GM21786 (cell line): ENCODE measurements at regions not wholly inside any gene's neighbourhood (a gene's known extent, or its start where the extent isn't known, plus 50 kb on each side); places are given as distances from the start of the nearest gene placed in this dataset.

Experiments used
- ATAC-seq: cut with Tn5 transposase; IDR thresholded peaks from one replicate; pipeline ENCODE4 v1.9.1; 2021; ENCODE audit not compliant: unreplicated experiment

GRCh38 chr11:119909077-119909476, 180.1 kb upstream of the NECTIN1 start:
- ATAC-seq: no peak

GRCh38 chr11:119908573-119908904, 179.5 kb upstream of the NECTIN1 start:
- ATAC-seq: no peak

- no peak for ATAC-seq
Measured at GRCh38 chr11:119907878-119908572, 179.0 kb upstream of the NECTIN1 start.

GRCh38 chr11:119907122-119907851, 178.3 kb upstream of the NECTIN1 start:
- ATAC-seq: no peak

GRCh38 chr11:119906376-119906775, 177.4 kb upstream of the NECTIN1 start:
- ATAC-seq: no peak

- no peak for ATAC-seq
Measured at GRCh38 chr11:119905162-119905561, 176.2 kb upstream of the NECTIN1 start.

- no peak for ATAC-seq
Measured at GRCh38 chr11:119904531-119905035, 175.6 kb upstream of the NECTIN1 start.

- no peak for ATAC-seq
Measured at GRCh38 chr11:119903821-119904220, 174.8 kb upstream of the NECTIN1 start.

GRCh38 chr11:119903389-119903788, 174.4 kb upstream of the NECTIN1 start:
- no peak for ATAC-seq

- ATAC-seq: no peak
Measured at GRCh38 chr11:119902656-119903231, 173.7 kb upstream of the NECTIN1 start.

GRCh38 chr11:119901657-119902577, 172.9 kb upstream of the NECTIN1 start:
- no peak for ATAC-seq

- no peak for ATAC-seq
Measured at GRCh38 chr11:119899997-119900396, 171.0 kb upstream of the NECTIN1 start.

GRCh38 chr11:119897576-119897975, 168.6 kb upstream of the NECTIN1 start:
- ATAC-seq: no peak

GRCh38 chr11:119897046-119897440, 168.0 kb upstream of the NECTIN1 start:
- ATAC-seq: no peak

GRCh38 chr11:119896387-119897045, 167.5 kb upstream of the NECTIN1 start:
- ATAC-seq: no peak

- ATAC-seq: no peak
Measured at GRCh38 chr11:119895981-119896380, 167.0 kb upstream of the NECTIN1 start.

- no peak for ATAC-seq
Measured at GRCh38 chr11:119894916-119895315, 165.9 kb upstream of the NECTIN1 start.

- no peak for ATAC-seq
Measured at GRCh38 chr11:119892311-119892808, 163.4 kb upstream of the NECTIN1 start.

- ATAC-seq: no peak
Measured at GRCh38 chr11:119891055-119891768, 162.2 kb upstream of the NECTIN1 start.

GRCh38 chr11:119890466-119890865, 161.5 kb upstream of the NECTIN1 start:
- ATAC-seq: no peak
